ENCODE measurements at regions not wholly inside any gene's neighbourhood (a gene's known extent, or its start where the extent isn't known, plus 50 kb on each side); places are given as distances from the start of the nearest gene placed in this dataset.

GRCh38 chr11:113574586-113574985, 99.4 kb upstream of the DRD2 start:
- DNase-seq (ENCODE audit: low read depth), result no peak
- TF ChIP-seq, protein P1, sequence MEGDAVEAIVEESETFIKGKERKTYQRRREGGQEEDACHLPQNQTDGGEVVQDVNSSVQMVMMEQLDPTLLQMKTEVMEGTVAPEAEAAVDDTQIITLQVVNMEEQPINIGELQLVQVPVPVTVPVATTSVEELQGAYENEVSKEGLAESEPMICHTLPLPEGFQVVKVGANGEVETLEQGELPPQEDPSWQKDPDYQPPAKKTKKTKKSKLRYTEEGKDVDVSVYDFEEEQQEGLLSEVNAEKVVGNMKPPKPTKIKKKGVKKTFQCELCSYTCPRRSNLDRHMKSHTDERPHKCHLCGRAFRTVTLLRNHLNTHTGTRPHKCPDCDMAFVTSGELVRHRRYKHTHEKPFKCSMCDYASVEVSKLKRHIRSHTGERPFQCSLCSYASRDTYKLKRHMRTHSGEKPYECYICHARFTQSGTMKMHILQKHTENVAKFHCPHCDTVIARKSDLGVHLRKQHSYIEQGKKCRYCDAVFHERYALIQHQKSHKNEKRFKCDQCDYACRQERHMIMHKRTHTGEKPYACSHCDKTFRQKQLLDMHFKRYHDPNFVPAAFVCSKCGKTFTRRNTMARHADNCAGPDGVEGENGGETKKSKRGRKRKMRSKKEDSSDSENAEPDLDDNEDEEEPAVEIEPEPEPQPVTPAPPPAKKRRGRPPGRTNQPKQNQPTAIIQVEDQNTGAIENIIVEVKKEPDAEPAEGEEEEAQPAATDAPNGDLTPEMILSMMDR (IDR thresholded peaks at IDR 0.05; ENCODE audit: low read depth, low read length), result no peak
- TF ChIP-seq MYC (IDR thresholded peaks at IDR 0.05; ENCODE audit: low read depth, low read length), result no peak
- TF ChIP-seq POLR2A (IDR thresholded peaks at IDR 0.05; ENCODE audit: extremely low read depth, insufficient read length), result no peak
- TF ChIP-seq MAX (IDR thresholded peaks at IDR 0.05; ENCODE audit: low read depth, low read length), result no peak
- H3K4me3 ChIP-seq (ENCODE audit: low read depth, low read length), result no peak overlapping the region

DNA sequence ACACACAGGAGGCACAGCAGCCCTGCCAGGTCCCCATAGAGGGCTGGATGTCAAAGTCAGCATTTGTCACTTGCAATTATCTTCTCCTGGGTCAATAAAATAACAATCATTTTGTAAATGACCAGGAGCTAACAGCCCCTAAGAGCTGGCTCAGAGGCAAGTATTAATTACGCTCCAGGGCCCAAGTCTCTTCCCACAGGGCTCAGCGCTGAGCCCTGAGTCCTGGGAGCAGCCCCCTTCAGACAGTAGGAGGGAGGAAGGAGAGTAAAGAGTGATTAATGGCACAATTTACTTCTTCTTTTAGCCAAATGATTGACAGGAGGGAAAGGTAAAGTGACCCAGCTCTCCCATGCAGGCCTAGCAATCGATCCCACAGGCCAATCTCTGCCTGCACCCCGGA, 99.0 kb upstream of the DRD2 start:
- no peak for DNase-seq (ENCODE audit: low read depth)
- TF ChIP-seq POLR2A (IDR thresholded peaks at IDR 0.05; ENCODE audit: extremely low read depth, insufficient read length), result no peak
- no peak for TF ChIP-seq MAX (IDR thresholded peaks at IDR 0.05; ENCODE audit: low read depth, low read length)
- no peak for TF ChIP-seq MYC (IDR thresholded peaks at IDR 0.05; ENCODE audit: low read depth, low read length)
- TF ChIP-seq, protein P1 (IDR thresholded peaks at IDR 0.05; ENCODE audit: low read depth, low read length), result no peak

GRCh38 chr11:113572136-113572735, 97.0 kb upstream of the DRD2 start:
- no peak for DNase-seq (ENCODE audit: low read depth)
- no peak overlapping the region for H3K4me3 ChIP-seq (ENCODE audit: low read depth, low read length)
- TF ChIP-seq MAX (IDR thresholded peaks at IDR 0.05; ENCODE audit: low read depth, low read length) (no peak), POLR2A (IDR thresholded peaks at IDR 0.05; ENCODE audit: extremely low read depth, insufficient read length) (no peak), MYC (IDR thresholded peaks at IDR 0.05; ENCODE audit: low read depth, low read length) (no peak)
- TF ChIP-seq, protein P1 (IDR thresholded peaks at IDR 0.05; ENCODE audit: low read depth, low read length), result no peak

More for the DNA sequence above, 99.0 kb upstream of the DRD2 start:
- no peak overlapping the region for H3K4me3 ChIP-seq (ENCODE audit: low read depth, low read length)

- no peak overlapping the region for H3K4me3 ChIP-seq (ENCODE audit: low read depth, low read length)
- TF ChIP-seq POLR2A (IDR thresholded peaks at IDR 0.05; ENCODE audit: extremely low read depth, insufficient read length) (no peak), MYC (IDR thresholded peaks at IDR 0.05; ENCODE audit: low read depth, low read length) (no peak)
- TF ChIP-seq, protein P1 (IDR thresholded peaks at IDR 0.05; ENCODE audit: low read depth, low read length), result no peak
- DNase-seq (ENCODE audit: low read depth), result no peak
Observed at GRCh38 chr11:113571531-113571930, 96.3 kb upstream of the DRD2 start.

DNA sequence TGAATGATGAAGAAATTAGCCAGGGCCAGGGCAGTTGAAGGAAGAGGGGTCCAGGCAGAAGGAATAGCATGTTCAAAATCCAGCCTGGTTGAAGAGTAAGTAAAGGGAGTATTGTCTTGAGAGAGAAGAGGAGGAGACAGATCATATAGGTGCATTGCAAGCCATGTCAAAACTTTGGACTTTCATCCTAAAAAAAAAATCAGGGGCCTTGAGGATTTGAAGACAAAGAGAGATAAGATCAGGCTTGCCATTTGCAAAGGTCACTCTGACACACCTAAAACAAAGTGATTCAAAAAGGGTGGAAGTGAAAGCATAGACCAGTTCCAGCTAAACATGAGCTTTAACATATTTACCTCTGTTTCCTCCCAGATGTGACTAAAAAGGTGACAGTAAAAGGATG, 95.7 kb upstream of the DRD2 start:
- DNase-seq (ENCODE audit: low read depth), result no peak
- H3K4me3 ChIP-seq (ENCODE audit: low read depth, low read length), result no peak overlapping the region
- TF ChIP-seq MYC (IDR thresholded peaks at IDR 0.05; ENCODE audit: low read depth, low read length), result no peak
- TF ChIP-seq POLR2A (IDR thresholded peaks at IDR 0.05; ENCODE audit: extremely low read depth, insufficient read length), result no peak
- no peak for TF ChIP-seq MAX (IDR thresholded peaks at IDR 0.05; ENCODE audit: low read depth, low read length)
- TF ChIP-seq, protein P1 (IDR thresholded peaks at IDR 0.05; ENCODE audit: low read depth, low read length), result no peak

DNA sequence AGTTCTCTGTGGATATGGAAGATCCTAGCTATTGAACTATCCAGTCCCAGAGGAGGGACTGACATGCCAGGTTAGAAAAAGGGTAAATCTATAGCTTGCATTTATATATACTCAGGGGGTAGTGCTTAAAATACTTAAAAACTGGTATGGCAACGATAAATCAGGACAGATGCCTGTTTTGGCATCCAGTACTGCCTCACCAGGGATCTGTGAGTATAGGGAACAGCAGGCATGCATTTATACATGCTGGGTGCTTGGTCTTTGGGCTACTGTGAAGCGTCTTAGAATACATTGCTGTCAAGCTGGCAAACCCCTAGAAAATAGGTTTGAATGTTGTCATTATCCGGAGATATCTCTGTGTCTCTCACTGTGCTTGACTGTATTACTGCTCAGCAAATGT, 94.2 kb upstream of the DRD2 start:
- no peak overlapping the region for H3K4me3 ChIP-seq (ENCODE audit: low read depth, low read length)
- DNase-seq (ENCODE audit: low read depth), result no peak
- TF ChIP-seq POLR2A (IDR thresholded peaks at IDR 0.05; ENCODE audit: extremely low read depth, insufficient read length) (no peak), MYC (IDR thresholded peaks at IDR 0.05; ENCODE audit: low read depth, low read length) (no peak)

Measured in NB4 (cell line).